CD4-positive, alpha-beta T cell treated with Interleukin-2 at 100 ng/mL for 4 hours (primary cell): ENCODE measurements at regions not wholly inside any gene's neighbourhood (a gene's known extent, or its start where the extent isn't known, plus 50 kb on each side); places are given as distances from the start of the nearest gene placed in this dataset.
"Not testable (repeated sequence)": the region's sequence is repeated elsewhere in the genome, so short reads cannot be mapped to it uniquely, and the experiment has no call there.

Experiments
- DNase-seq: peaks from one replicate; pipeline ENCODE4 v3.0.0-alpha.2; 2020; ENCODE audit warnings: low spot score

DNA sequence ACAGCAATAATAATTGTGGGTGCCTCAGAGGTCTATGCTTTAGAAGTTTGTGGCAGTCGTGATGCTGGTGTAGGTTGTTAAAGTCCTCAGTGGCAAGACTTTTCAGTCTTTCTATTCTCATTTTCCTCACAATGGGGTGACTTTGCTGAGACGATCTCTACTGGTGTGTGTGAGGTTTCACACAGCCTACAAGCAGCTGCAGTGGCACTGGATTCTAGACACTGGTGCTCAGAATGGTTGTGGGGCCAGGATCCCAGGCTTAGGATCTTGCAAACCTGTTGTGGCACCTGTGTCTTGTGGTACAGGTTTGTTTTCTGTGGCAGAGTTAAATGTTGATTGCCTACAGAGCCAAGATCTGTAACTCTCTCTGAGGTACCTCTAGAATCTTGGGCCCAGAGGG lies 581.2 kb downstream of the PTPRC start:
- DNase-seq, result no peak

DNA sequence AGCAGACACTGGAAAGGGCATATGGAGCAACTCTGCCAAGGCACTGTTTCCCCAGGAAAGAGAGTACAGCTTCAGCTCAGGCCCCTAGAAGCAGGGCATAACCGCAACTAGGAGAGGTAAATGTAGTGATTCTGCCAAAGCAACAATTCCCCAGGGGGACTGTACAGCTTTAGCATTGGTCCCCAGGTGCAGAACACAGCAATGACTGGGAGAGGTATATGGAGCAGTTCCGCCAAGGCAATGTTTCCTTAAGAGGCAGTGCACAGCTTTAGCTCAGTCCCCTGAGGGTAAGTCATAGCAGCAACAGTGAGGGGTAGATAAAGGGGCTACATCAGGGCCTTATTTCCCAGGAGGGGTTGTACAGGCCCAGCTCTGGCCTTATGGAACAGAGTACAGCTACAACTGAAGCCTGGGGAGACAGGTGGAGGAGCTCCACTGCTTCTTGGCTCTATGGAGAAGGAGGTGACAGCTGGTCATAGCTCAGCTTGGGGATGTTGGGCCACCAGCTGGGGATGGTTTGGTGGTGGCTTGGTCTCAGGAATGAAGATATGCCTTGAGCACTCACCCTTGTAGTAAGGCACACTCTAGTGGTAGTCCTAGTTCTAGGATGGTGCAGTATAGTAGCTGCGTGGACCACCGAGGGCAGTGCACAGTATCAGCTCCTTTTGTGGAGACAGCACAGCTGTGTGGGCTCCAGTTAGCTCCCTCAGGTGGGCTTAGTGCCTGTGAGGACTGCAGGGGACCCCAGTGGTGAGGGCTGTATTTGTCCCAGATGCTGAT lies 582.7 kb downstream of the PTPRC start:
- DNase-seq, result no peak

DNA sequence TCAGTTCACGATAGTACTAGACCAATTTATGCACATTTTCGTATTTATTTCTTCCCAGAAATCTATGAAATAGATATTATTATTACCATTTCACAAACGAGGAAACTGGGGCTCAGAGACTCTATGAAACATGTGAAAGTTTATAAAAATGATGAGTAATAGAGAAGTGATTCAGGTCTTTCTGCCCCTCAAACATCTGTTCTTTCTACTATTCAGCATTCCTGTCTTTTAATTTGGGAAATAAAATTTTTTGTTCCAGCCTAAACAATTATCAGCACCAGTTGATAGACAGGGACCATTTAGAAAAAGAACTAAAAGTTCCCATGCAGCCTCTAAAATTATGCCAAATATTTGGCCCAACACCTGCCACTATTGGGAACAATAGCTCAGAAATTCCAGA lies 585.1 kb downstream of the PTPRC start:
- DNase-seq, result no peak

DNA sequence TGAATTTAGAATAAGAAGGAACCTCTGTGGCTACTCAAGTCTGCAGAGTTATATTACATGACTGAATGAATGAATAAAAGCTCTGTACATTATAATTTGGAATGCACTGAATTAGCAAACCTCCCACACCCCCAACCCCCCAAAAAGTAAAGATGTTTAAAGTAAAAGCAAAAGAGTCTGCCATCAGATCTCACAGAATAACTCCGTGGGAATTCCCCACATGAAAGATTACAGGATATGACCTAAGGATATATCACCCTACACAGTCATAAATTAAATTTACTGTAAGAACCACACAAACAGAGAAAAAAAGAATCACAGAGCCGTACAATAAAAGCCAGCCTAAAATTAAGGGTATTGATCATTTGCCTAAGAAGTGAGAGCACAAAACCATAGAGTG lies 587.3 kb downstream of the PTPRC start:
- peak; percentile 47 for DNase-seq

GRCh38 chr1:199242147-199242546 lies 603.3 kb downstream of the PTPRC start:
- DNase-seq, result no peak

- DNase-seq, result no peak
These were observed 603.8 kb downstream of the PTPRC start for GRCh38 chr1:199242601-199243000.

GRCh38 chr1:199243423-199244061 lies 604.7 kb downstream of the PTPRC start:
- peak; percentile 70 for DNase-seq

DNA sequence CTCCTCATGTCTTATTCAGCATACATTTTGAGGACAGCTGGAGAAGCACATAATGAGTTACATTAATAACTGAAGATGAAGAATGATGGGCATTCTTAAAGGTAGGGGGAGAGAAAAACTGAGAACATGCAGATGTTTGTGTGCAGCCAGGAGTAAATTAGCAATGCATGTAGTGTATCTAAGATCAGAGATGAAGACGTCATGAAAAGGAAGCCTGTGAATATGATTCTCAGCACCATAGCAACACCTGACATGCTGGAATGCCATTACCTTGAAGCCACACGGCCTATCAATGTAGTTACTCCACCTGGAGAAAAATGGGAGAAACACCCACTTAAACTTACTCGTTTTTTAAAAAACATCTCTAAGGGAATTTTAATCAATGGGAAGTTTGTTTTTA lies 607.1 kb downstream of the PTPRC start:
- DNase-seq, result no peak

- DNase-seq, result no peak
These were observed 607.9 kb downstream of the PTPRC start for GRCh38 chr1:199246716-199247115.

- no peak for DNase-seq
These were observed 609.1 kb downstream of the PTPRC start for GRCh38 chr1:199247891-199248290.

- not testable (repeated sequence) for DNase-seq
These were observed 615.2 kb downstream of the PTPRC start for GRCh38 chr1:199254040-199254439.

DNA sequence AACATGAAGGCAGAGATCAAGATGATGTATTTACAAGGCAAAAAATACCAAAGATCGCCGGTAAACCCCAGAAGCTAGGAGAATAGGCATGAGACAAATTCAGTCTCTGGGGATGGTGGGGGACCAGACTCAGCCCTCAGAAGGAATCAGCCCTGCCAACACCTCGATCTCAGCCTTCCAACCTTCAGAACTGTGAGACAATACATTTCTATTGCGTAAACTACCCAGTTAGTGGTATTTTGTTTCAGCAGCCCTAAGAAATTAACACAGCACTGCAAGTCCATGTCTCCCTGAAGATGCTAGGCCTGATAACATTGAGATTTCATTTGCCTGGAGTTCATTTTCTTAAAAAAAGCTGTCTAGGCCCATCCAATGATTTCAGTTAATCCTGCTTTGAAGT lies 622.5 kb downstream of the PTPRC start:
- no peak for DNase-seq

GRCh38 chr1:199264283-199264682 lies 625.4 kb downstream of the PTPRC start:
- DNase-seq, result no peak

DNA sequence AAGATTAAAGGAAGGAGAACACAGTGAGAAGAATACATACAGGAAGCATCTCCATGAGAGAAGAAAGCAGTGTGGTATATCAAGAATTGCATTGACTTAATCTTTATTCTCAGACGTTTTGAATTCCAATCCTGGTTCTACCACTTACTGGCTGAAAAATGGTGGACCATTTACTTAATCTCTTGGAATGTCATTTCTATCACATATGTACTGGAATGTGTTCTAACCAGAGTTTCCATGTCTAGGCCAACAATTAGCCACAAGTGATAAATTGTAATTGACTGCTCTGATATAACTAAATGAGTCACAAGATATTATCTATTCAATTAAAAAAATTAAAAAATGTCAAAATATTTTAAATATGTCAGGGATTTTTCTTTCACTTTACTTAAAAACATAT lies 626.1 kb downstream of the PTPRC start:
- DNase-seq, result no peak

DNA sequence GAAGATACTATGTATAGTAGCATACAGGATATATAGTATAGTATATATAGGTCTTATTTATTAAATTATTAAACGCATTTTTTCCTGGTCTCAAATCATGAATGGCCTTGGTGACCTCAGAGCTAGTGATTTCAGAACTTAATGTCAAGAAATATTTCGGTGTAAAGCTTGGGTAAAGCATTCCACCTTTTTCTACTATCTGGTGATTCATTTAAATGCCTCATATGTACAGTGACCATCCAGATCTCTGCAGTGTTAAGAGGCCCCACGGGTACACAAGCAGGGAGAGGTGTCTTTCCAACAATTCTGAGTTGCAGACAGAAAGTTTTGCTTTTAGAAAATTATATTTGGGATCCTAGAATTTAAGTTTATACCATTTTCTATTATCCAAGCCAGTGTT lies 626.5 kb downstream of the PTPRC start:
- DNase-seq, result no peak

DNA sequence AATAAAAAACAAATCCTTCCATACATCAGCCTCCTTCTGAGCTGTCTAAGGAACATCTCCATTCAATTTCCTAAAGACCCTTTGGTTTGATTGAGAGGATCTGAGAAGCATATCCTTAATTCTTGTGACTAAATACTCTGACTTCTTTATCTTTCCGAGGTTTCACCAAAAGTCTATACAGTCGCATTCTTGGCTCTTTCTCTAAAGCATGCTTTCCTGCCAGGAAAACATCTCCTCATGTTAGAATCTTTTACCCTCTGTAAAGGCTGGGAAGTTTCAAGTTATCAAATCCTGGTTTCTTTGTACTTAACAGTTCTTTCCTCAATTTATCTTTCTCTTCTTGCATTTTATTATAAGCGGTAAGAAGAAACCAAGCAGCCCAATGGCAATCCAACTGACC lies 630.4 kb downstream of the PTPRC start:
- no peak for DNase-seq

GRCh38 chr1:199272139-199272544 lies 633.3 kb downstream of the PTPRC start:
- DNase-seq, result no peak

- DNase-seq, result no peak
These were observed 633.8 kb downstream of the PTPRC start for GRCh38 chr1:199272628-199273086.

DNA sequence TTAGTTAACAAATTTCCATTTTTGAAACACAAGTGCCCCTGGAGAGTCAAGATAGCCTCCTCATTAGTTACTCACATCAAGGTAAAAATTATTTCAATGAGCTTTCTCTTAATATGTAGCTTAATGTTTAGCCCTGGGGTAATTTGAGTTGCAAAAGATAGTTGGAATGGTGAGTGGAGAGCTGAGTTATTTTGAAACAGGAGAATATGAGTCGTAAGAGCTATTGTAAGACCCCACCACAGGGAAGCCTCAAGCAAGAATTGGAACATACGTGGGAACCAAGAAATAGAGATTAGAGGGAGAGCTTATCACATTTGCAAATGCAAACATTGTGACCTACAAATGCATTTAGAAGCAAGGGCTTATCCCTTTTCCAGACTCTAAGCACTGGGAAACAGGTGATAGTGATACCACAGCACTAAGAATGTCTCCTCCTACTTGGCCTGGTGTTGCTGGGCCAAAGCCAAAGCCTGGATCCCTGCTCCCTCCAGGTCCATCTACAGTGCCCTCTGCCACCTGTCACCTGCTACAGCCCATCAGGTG lies 635.1 kb downstream of the PTPRC start:
- no peak for DNase-seq

- DNase-seq, result no peak
These were observed 640.2 kb downstream of the PTPRC start for GRCh38 chr1:199279067-199279466.

- DNase-seq, result no peak
These were observed 641.2 kb downstream of the PTPRC start for GRCh38 chr1:199279872-199280645.

DNA sequence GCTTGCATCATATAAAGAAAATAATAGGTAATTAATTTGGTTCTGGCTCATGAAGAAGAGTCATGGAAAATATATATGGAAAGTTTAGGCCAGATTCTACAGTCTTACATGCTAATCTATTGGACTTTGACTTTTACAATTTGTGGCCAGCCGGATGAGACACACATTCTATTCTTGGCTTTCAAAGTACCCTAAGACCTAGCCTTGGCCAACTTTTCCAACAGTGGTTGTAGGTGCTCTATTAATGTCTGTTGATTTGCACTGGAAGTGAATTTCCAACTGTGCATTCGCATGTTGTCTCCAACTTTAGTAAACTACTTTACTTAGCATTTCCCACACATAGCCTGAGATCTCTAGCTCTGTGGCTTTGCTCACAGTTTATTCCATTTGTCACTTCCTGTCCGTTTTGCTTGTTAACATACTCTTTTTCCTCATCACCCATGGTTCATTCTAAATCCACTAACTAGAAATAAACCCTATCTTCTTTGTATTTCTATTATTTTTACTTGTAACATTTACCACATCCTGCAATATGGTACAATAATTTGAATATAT lies 644.0 kb downstream of the PTPRC start:
- no peak for DNase-seq
